K562 (cell line): ENCODE measurements at regions not wholly inside any gene's neighbourhood (a gene's known extent, or its start where the extent isn't known, plus 50 kb on each side); places are given as distances from the start of the nearest gene placed in this dataset.

Source experiments
- ATAC-seq: fragments of 200-7000 bp; cut with Tn5 transposase; 3 replicates; pipeline ENCODE4 v1.9.1; 2020; ENCODE audit warnings: moderate library complexity
- BruUV-seq: library from RNA; stranded (reverse); fragments of 400-500 nt; replicated peaks from 2 replicates; lab custom pipeline; 2021; lab: Mats Ljungman, UMichigan
- CTCF ChIA-PET: fragments of 300-600 bp; formaldehyde crosslinking; extraction: SDS; loops from one replicate; lab custom pipeline; 2021; ENCODE audit warnings: low intra/inter-chr PET ratio; lab: Yijun Ruan, JAX
- POLR2A ChIA-PET: fragments of 300-600, 350-650 bp; sonication (Branson Sonifier 250); formaldehyde crosslinking; extraction: SDS; loops from one replicate; lab custom pipeline; 2021; ENCODE audit warnings: antibody characterized with exemption, inconsistent platforms; lab: Yijun Ruan, JAX
- DNase-seq, 4 experiments: peaks; one replicate each; pipeline versions ENCODE4 v3.0.0 to v3.0.0-alpha.2; 2011 to 2018; ENCODE audit warnings: low spot score in 3 of 4, mixed read lengths in 3 of 4; ENCODE audit errors: extremely low read depth in 1 of 4
- FAIRE-seq: peaks from 2 replicates; lab custom pipeline; 2011; peaks lifted over from hg19 to GRCh38; lab: Jason Lieb, UNC
- H2AFZ ChIP-seq: 2 replicates; pipeline ENCODE4 v1.6.0; 2011; ENCODE audit warnings: low read depth, low read length, control low read depth, inconsistent platforms
- H3K27ac ChIP-seq: fragments of 200-600 bp; 3 replicates; pipeline ENCODE4 v1.8.0; 2011; ENCODE audit warnings: low read depth, mild to moderate bottlenecking, control low read depth, inconsistent platforms, low read length, moderate library complexity, mixed read lengths; ENCODE audit errors: extremely low read depth
- H3K27me3 ChIP-seq, 2 experiments: fragments of 300-600 bp in 1 of 2; 2 replicates in 1 of 2; 3 replicates in 1 of 2; pipeline versions ENCODE4 v1.6.0 to v1.8.0; 2011; ENCODE audit warnings: inconsistent platforms in 2 of 2, low read length in 2 of 2, mild to moderate bottlenecking in 1 of 2, mixed read lengths in 1 of 2, moderate library complexity in 1 of 2; ENCODE audit not compliant: control insufficient read depth in 2 of 2, insufficient read depth in 2 of 2
- H3K36me3 ChIP-seq: fragments of 300-600 bp; 3 replicates; pipeline ENCODE4 v1.8.0; 2011; ENCODE audit warnings: mild to moderate bottlenecking, low read length, inconsistent platforms; ENCODE audit not compliant: control insufficient read depth, insufficient read depth
- H3K4me1 ChIP-seq, 2 experiments: fragments of 200-600 bp in 1 of 2; replicated peaks in 1 of 2; 2 replicates in 1 of 2; 3 replicates in 1 of 2; pipeline versions ENCODE4 v1.5.1 to v1.8.0; 2011; ENCODE audit warnings: inconsistent platforms in 2 of 2, low read length in 2 of 2, mild to moderate bottlenecking in 1 of 2, mixed read lengths in 1 of 2, moderate library complexity in 1 of 2; ENCODE audit not compliant: control insufficient read depth in 2 of 2, insufficient read depth in 2 of 2
- H3K4me2 ChIP-seq: 2 replicates; pipeline ENCODE4 v1.6.1; 2011; ENCODE audit warnings: low read length, control low read depth, inconsistent platforms, mixed read lengths; ENCODE audit not compliant: insufficient read depth
- H3K4me3 ChIP-seq: fragments of 200-600 bp; sonication (generic), shearing (Covaris generic); 2 replicates; pipeline ENCODE4 v1.5.1; 2016; ENCODE audit warnings: control low read depth, inconsistent platforms
- H3K79me2 ChIP-seq: fragments of 200-600 bp; 3 replicates; pipeline ENCODE4 v1.8.0; 2011; ENCODE audit warnings: low read length, inconsistent platforms; ENCODE audit not compliant: control insufficient read depth, insufficient read depth
- H3K9ac ChIP-seq, 2 experiments: 2 replicates each; pipeline versions ENCODE4 v1.6.0 to v1.6.1; 2011; ENCODE audit warnings: low read depth in 2 of 2, low read length in 2 of 2, control low read depth in 1 of 2, inconsistent platforms in 1 of 2, mild to moderate bottlenecking in 1 of 2, mixed read lengths in 1 of 2; ENCODE audit not compliant: insufficient read depth in 1 of 2
- H3K9me1 ChIP-seq: one replicate; pipeline ENCODE4 v1.6.0; 2011; ENCODE audit warnings: inconsistent platforms, mild to moderate bottlenecking, low read length, moderate library complexity; ENCODE audit not compliant: control insufficient read depth, insufficient read depth
- H3K9me3 ChIP-seq: replicated peaks from 2 replicates; pipeline ENCODE4 v1.5.1; 2011; ENCODE audit warnings: low read depth, low read length, inconsistent platforms; ENCODE audit not compliant: control insufficient read depth, insufficient read depth
- H4K20me1 ChIP-seq: replicated peaks from 2 replicates; pipeline ENCODE4 v1.6.1; 2011; ENCODE audit warnings: low read length, inconsistent platforms, mixed read lengths; ENCODE audit not compliant: control insufficient read depth, insufficient read depth
- CGGBP1 ChIP-seq: fragments of 250-450 bp; sonication (Bioruptor Pico); IDR thresholded peaks from 2 replicates; pipeline ENCODE4 v1.9.0; 2021; ENCODE audit warnings: mild to moderate bottlenecking
- CTCFL ChIP-seq: IDR thresholded peaks from 2 replicates; pipeline ENCODE4 v1.6.1; 2011; ENCODE audit warnings: borderline replicate concordance, low read depth, mild to moderate bottlenecking, moderate library complexity, low read length; ENCODE audit not compliant: insufficient read depth, poor library complexity, severe bottlenecking
- GABPA ChIP-seq: fragments of 200-800 bp; sonication (Bioruptor generic); conservative IDR thresholded peaks from 2 replicates; pipeline ENCODE4 v1.6.1; 2016; ENCODE audit warnings: low read depth, missing genetic modification characterization, missing compliant biosample characterization
- GATAD2A ChIP-seq: fragments of 450-650 bp; IDR thresholded peaks from 2 replicates; pipeline ENCODE4 v1.6.1; 2017
- HDAC8 ChIP-seq: fragments of 450-650 bp; IDR thresholded peaks from 2 replicates; pipeline ENCODE4 v1.6.1; 2016; ENCODE audit warnings: mild to moderate bottlenecking, missing genetic modification characterization, moderate library complexity, missing compliant biosample characterization
- HSF4 ChIP-seq: fragments of 250-450 bp; sonication (Bioruptor Pico); IDR thresholded peaks from 2 replicates; pipeline ENCODE4 v2.1.2; 2022; ENCODE audit warnings: mild to moderate bottlenecking, moderate library complexity, borderline replicate concordance
- MYBL2 ChIP-seq, 2 experiments: fragments of 450-650 bp in 1 of 2; sonication (generic) in 1 of 2; formaldehyde crosslinking in 1 of 2; IDR thresholded peaks; 2 replicates each; pipeline versions ENCODE4 v1.6.1 to v1.8.1; 2017 to 2022; ENCODE audit warnings: borderline replicate concordance in 1 of 2, inconsistent platforms in 1 of 2, low read depth in 1 of 2, mild to moderate bottlenecking in 1 of 2, missing genetic modification reagents in 1 of 2, moderate library complexity in 1 of 2
- POU5F1 ChIP-seq: fragments of 150-350 bp; IDR thresholded peaks from 2 replicates; pipeline ENCODE4 v1.6.1; 2014; ENCODE audit warnings: borderline replicate concordance, low read length, low read depth, mild to moderate bottlenecking; ENCODE audit not compliant: partially characterized antibody
- ZNF316 ChIP-seq: fragments of 450-650 bp; IDR thresholded peaks from 2 replicates; pipeline ENCODE4 v1.6.1; 2016
- ZNF507 ChIP-seq: conservative IDR thresholded peaks from 2 replicates; pipeline ENCODE4 v1.6.1; 2017; ENCODE audit warnings: missing genetic modification characterization, missing compliant biosample characterization
- ZNF583 ChIP-seq: fragments of 250-450 bp; sonication (Bioruptor Pico); IDR thresholded peaks from 2 replicates; pipeline ENCODE4 v1.4.0; 2020
- ZNF77 ChIP-seq: fragments of 250-450 bp; sonication (Bioruptor Pico); IDR thresholded peaks from 2 replicates; pipeline ENCODE4 v1.5.0; 2020
- WGBS: fragments of 100-300 bp; shearing (Covaris generic); methylation state at CpG from one replicate; pipeline ENCODE4 v1.1.6; 2016; ENCODE audit warnings: low coverage, mixed read lengths; ENCODE audit not compliant: insufficient coverage; ENCODE audit errors: missing lambda C conversion rate; 5-methylcytosine and 5-hydroxymethylcytosine counted together
- in situ Hi-C: fragments of 300-500 bp; cut with MboI; formaldehyde crosslinking; loops from 4 replicates; pipeline ENCODE4 v1.15.0; 2018; ENCODE audit warnings: inconsistent platforms, mixed read lengths
- intact Hi-C: fragments of 100-400 bp; cut with micrococcal nuclease; formaldehyde crosslinking; loops from 2 replicates; pipeline ENCODE4 v1.14.2; 2022

DNA sequence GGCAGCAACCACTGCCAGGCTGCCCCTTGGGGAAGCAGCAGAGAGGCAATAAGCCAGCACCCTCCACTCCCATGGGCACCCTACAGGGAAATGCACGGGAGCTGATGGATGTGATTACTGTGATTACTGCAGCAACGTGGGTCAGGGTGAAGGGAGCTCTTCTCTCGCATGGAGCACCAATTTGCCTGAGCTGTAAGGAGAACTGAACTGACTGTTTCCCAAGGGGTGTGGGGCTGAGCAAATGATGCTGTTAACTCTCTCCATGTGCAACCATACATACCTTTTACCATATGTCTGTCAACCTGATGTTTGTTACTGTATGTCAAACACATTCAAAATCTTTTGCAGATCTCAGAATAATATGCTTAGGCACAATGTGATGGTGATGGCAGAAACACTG lies 680.6 kb downstream of the SQOR start:
- ATAC-seq (no peak), FAIRE-seq (no peak), DNase-seq (no peak)
- no peaks in the 10 kb centered on the region for H3K79me2 ChIP-seq
- in situ Hi-C loops (no loop called here), intact Hi-C loops (no loop called here)
- TF ChIP-seq CTCFL (no peak), HSF4 (CRISPR knock-in tag) (no peak)
- no peaks in the 10 kb centered on the region for H3K4me1 ChIP-seq
- CTCF ChIA-PET = no interaction called here
- POLR2A ChIA-PET = no interaction called here
- no TSS peak for BruUV-seq
- no peaks in the 10 kb centered on the region for H3K9me1 ChIP-seq
- H3K4me2 ChIP-seq = no peak overlapping the region
- WGBS = 0% methylated on average over 3 of the region's 3 CpGs
- H3K27ac ChIP-seq = no peak overlapping the region
- H2AFZ ChIP-seq = no peak overlapping the region
- H3K9me3 ChIP-seq = no peaks in the 10 kb centered on the region
- H4K20me1 ChIP-seq = no peaks in the 10 kb centered on the region
- H3K9ac ChIP-seq = no peak overlapping the region
- no peaks in the 10 kb centered on the region for H3K36me3 ChIP-seq
- H3K4me3 ChIP-seq = no peak overlapping the region
- no peaks in the 10 kb centered on the region for H3K27me3 ChIP-seq

GRCh38 chr15:46316024-46316423 lies 681.2 kb downstream of the SQOR start:
- Histone ChIP-seq H3K4me3 (no peak overlapping the region), H3K27ac (no peak overlapping the region), H3K4me1 (no peaks in the 10 kb centered on the region), H3K9me1 (no peaks in the 10 kb centered on the region), H3K4me2 (no peak overlapping the region), H3K27me3 (no peaks in the 10 kb centered on the region), H4K20me1 (no peaks in the 10 kb centered on the region), H3K79me2 (no peaks in the 10 kb centered on the region), H3K9ac (no peak overlapping the region), H3K36me3 (no peaks in the 10 kb centered on the region), H3K9me3 (no peaks in the 10 kb centered on the region), H2AFZ (no peak overlapping the region)
- intact Hi-C loops (no loop called here), in situ Hi-C loops (no loop called here)
- FAIRE-seq = no peak
- no peak for ATAC-seq
- POLR2A ChIA-PET = no interaction called here
- WGBS = 0% methylated on average over 1 of the region's 1 CpG
- CTCF ChIA-PET = no interaction called here
- DNase-seq = no peak
- no TSS peak for BruUV-seq
- TF ChIP-seq HDAC8 (tag) (no peak), POU5F1 (no peak), CGGBP1 (CRISPR knock-in tag) (no peak), MYBL2 (IDR thresholded peaks at IDR 0.05; ENCODE audit: low read depth) (no peak), MYBL2 (CRISPR knock-in tag; IDR thresholded peaks at IDR 0.05; ENCODE audit: borderline replicate concordance) (no peak), GATAD2A (no peak), ZNF583 (CRISPR knock-in tag) (no peak), ZNF316 (no peak), ZNF507 (tag) (no peak), ZNF77 (CRISPR knock-in tag) (no peak), GABPA (tag) (no peak)
